ENCODE measurements at regions not wholly inside any gene's neighbourhood (a gene's known extent, or its start where the extent isn't known, plus 50 kb on each side); places are given as distances from the start of the nearest gene placed in this dataset.

- no peak for TF ChIP-seq ZNF416 (tag by site-specific recombination; IDR thresholded peaks at IDR 0.05)
- TF ChIP-seq, protein P1, sequence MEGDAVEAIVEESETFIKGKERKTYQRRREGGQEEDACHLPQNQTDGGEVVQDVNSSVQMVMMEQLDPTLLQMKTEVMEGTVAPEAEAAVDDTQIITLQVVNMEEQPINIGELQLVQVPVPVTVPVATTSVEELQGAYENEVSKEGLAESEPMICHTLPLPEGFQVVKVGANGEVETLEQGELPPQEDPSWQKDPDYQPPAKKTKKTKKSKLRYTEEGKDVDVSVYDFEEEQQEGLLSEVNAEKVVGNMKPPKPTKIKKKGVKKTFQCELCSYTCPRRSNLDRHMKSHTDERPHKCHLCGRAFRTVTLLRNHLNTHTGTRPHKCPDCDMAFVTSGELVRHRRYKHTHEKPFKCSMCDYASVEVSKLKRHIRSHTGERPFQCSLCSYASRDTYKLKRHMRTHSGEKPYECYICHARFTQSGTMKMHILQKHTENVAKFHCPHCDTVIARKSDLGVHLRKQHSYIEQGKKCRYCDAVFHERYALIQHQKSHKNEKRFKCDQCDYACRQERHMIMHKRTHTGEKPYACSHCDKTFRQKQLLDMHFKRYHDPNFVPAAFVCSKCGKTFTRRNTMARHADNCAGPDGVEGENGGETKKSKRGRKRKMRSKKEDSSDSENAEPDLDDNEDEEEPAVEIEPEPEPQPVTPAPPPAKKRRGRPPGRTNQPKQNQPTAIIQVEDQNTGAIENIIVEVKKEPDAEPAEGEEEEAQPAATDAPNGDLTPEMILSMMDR (tag by site-specific recombination; IDR thresholded peaks at IDR 0.05) = no peak
Measured at GRCh38 chr5:60479542-60479941, 220.4 kb downstream of the DEPDC1B start.
